ENCODE measurements at regions not wholly inside any gene's neighbourhood (a gene's known extent, or its start where the extent isn't known, plus 50 kb on each side); places are given as distances from the start of the nearest gene placed in this dataset.

DNA sequence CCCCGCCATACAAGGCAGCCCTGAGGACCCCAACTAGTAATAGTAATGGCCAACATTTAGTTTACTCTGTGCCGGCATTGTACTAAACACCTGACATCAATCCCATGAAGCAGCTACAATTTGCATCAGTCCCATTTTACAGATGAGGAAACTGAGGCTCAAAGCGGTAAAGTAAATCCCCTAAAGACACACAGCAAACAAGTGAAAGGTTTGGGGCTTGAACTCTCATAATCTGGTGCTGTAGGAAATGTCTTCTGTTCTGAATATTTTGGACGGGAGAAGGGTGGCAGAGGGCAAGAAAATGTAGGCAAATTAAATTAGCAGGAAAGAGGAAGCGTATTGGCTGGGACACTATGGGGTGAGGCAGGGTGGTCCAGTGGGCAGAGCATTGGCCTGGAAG, 160.3 kb upstream of the SYT13 start:
- H3K27ac Mint-ChIP-seq = no peak overlapping the region
- no peaks in the 10 kb centered on the region for H3K9me3 Mint-ChIP-seq
- no peak overlapping the region for H3K4me3 Mint-ChIP-seq
- no peaks in the 10 kb centered on the region for H3K4me1 Mint-ChIP-seq (ENCODE audit: low read depth)
- DNase-seq = no peak
- TF ChIP-seq, protein P1, sequence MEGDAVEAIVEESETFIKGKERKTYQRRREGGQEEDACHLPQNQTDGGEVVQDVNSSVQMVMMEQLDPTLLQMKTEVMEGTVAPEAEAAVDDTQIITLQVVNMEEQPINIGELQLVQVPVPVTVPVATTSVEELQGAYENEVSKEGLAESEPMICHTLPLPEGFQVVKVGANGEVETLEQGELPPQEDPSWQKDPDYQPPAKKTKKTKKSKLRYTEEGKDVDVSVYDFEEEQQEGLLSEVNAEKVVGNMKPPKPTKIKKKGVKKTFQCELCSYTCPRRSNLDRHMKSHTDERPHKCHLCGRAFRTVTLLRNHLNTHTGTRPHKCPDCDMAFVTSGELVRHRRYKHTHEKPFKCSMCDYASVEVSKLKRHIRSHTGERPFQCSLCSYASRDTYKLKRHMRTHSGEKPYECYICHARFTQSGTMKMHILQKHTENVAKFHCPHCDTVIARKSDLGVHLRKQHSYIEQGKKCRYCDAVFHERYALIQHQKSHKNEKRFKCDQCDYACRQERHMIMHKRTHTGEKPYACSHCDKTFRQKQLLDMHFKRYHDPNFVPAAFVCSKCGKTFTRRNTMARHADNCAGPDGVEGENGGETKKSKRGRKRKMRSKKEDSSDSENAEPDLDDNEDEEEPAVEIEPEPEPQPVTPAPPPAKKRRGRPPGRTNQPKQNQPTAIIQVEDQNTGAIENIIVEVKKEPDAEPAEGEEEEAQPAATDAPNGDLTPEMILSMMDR (IDR thresholded peaks at IDR 0.05) = no peak
- no peaks in the 10 kb centered on the region for H3K36me3 Mint-ChIP-seq (ENCODE audit: low read depth)
- H3K27me3 Mint-ChIP-seq (ENCODE audit: insufficient read depth) = peaks cover 61% of the 10 kb centered on the region

DNA sequence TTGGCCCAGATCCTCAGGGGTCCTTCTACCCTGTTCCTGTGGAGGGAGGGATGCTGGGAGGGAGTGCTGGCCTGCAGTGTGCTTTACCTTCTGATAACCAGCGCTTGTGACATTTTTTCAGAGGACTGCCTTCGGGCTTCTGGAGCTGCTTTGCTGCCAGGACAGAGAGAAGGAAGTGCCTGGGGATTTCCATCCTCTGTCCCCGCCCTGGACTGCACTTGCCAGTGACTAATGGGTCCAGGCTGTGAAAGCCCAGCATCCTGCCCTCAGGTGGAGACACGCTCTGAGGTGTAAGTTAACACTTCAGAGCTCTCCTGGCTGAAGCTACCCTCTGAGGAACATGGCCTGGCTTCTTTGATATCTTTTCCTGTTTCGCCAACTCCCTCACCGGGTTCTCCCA, 158.7 kb upstream of the SYT13 start:
- peaks cover 68% of the 10 kb centered on the region for H3K27me3 Mint-ChIP-seq (ENCODE audit: insufficient read depth)
- TF ChIP-seq, protein P1 (IDR thresholded peaks at IDR 0.05) = no peak
- H3K36me3 Mint-ChIP-seq (ENCODE audit: low read depth) = no peaks in the 10 kb centered on the region
- H3K4me1 Mint-ChIP-seq (ENCODE audit: low read depth) = no peaks in the 10 kb centered on the region
- no peak overlapping the region for H3K4me3 Mint-ChIP-seq
- no peak overlapping the region for H3K27ac Mint-ChIP-seq
- DNase-seq = no peak
- peaks cover 9% of the 10 kb centered on the region for H3K9me3 Mint-ChIP-seq

DNA sequence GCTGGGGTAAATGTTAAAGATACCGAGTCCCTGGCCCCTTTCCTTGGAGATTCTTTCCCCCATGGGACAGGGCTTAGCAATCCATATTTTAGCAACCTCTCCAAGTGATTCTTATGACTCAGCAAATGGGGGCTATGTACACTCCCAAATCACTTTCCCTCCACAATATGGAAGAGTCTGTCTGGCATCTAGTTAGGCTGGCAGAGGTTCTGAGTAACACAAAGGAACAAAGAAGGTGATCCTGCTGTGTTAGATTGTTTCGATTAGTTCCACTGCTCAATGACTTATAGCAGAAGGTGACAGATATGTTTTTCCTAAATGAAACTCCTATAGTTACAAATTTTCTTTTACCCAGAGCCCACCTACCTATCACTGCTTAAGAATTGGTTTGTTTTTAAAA, 154.0 kb upstream of the SYT13 start:
- Mint-ChIP-seq H3K4me3 (no peak overlapping the region), H3K27ac (no peak overlapping the region), H3K4me1 (ENCODE audit: low read depth) (no peaks in the 10 kb centered on the region), H3K27me3 (ENCODE audit: insufficient read depth) (peaks cover 45% of the 10 kb centered on the region), H3K36me3 (ENCODE audit: low read depth) (no peaks in the 10 kb centered on the region), H3K9me3 (peaks cover 15% of the 10 kb centered on the region)
- DNase-seq = no peak
- TF ChIP-seq, protein P1 (IDR thresholded peaks at IDR 0.05) = no peak

DNA sequence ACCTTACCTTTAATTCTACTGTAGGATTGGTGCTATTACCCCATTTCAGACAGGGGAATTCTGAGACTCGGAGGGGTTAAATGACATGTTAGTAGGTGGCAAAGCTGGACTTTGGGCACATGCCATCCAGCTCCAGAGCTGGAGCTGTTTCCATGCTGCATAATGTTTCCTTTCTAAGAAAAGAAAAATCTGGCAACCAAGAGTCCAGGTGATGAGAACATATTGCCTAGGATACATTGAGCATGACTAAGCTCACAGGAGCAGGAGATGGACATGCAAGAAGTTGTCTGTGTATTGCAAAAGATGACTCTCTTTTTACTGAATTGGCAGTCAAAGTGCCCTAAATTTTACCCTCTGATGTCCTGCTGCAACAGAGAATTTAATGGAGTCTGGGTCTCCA, 150.8 kb upstream of the SYT13 start:
- H3K27me3 Mint-ChIP-seq (ENCODE audit: insufficient read depth) = peaks cover 35% of the 10 kb centered on the region
- H3K36me3 Mint-ChIP-seq (ENCODE audit: low read depth) = no peaks in the 10 kb centered on the region
- TF ChIP-seq, protein P1 (IDR thresholded peaks at IDR 0.05) = no peak
- no peak overlapping the region for H3K4me3 Mint-ChIP-seq
- H3K9me3 Mint-ChIP-seq = peaks cover 15% of the 10 kb centered on the region
- H3K4me1 Mint-ChIP-seq (ENCODE audit: low read depth) = no peaks in the 10 kb centered on the region
- no peak overlapping the region for H3K27ac Mint-ChIP-seq
- DNase-seq = no peak

DNA sequence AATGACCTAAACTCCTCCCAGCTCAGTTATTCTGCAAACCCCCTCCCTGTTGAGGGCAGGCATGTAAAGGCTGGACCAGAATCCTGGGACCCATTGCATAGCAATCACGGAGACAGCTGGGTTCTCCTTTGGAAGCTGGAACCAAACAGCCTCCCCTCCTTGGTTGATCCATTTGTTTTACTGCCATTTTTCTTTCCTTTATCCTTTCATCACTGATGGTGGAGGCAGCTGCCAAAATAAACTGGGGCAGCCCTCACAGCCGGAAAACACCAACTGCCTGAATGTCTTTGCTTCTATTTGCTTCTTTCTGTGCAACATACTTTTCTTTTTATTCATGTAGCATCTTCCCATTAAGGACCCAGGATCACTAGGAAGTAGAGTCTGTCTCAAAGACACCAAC, 150.0 kb upstream of the SYT13 start:
- Mint-ChIP-seq H3K4me3 (no peak overlapping the region), H3K36me3 (ENCODE audit: low read depth) (no peaks in the 10 kb centered on the region), H3K27me3 (ENCODE audit: insufficient read depth) (peaks cover 37% of the 10 kb centered on the region), H3K4me1 (ENCODE audit: low read depth) (no peaks in the 10 kb centered on the region), H3K27ac (no peak overlapping the region), H3K9me3 (peaks cover 15% of the 10 kb centered on the region)
- TF ChIP-seq, protein P1 (IDR thresholded peaks at IDR 0.05) = no peak
- DNase-seq = no peak

DNA sequence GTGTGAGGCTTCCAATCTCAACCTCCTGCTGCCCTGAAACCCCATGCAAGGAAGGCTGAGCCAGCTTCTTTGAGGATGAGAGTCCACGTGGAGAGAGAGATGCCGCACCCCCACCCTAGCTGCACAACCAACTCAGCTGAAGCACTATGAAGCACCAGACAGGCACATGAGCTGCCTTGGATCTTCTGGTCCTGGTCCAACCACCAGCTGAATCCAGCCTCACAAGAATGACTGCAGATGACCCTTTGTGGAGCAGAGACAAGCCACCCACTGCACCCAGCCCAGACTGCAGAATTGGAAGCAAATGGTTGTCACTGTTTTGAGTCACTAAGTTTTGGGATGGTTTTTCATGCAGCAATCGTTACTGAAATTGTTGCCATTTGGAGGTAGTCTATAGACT, 149.6 kb upstream of the SYT13 start:
- Mint-ChIP-seq H3K4me1 (ENCODE audit: low read depth) (no peaks in the 10 kb centered on the region), H3K9me3 (peaks cover 15% of the 10 kb centered on the region), H3K27ac (no peak overlapping the region), H3K36me3 (ENCODE audit: low read depth) (no peaks in the 10 kb centered on the region), H3K27me3 (ENCODE audit: insufficient read depth) (peaks cover 35% of the 10 kb centered on the region), H3K4me3 (no peak overlapping the region)
- DNase-seq = no peak
- TF ChIP-seq, protein P1 (IDR thresholded peaks at IDR 0.05) = no peak

All from HFFc6 (cell line).